NCI-H460 (cell line): ENCODE measurements at regions not wholly inside any gene's neighbourhood (a gene's known extent, or its start where the extent isn't known, plus 50 kb on each side); places are given as distances from the start of the nearest gene placed in this dataset.

Experiments used
- DNase-seq: peaks from one replicate; pipeline ENCODE4 v3.0.0-alpha.2; 2016; ENCODE audit warnings: low read depth; ENCODE audit errors: extremely low read depth

DNA sequence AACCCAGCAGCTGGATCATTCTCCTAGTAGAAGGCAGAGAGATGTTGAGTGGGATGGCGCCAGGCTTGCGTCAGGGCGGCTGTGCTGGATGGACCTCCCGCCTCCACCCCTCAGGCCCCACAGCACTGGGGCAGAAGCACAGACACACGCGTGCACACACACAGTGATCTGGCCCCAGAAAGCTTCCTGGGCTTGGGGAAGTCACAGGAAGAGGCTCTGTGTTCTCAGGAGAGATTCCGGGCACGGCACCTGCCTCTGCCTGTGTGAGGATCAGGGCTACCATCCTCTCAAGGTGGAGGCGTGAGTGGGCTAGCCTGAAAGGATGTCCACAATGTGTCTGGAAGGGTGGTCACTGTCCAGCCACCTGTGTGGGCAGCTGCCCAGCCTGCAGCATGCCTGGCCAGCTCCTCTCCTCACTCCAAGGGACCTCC lies 229.8 kb upstream of the HS6ST1 start:
- DNase-seq: no peak

DNA sequence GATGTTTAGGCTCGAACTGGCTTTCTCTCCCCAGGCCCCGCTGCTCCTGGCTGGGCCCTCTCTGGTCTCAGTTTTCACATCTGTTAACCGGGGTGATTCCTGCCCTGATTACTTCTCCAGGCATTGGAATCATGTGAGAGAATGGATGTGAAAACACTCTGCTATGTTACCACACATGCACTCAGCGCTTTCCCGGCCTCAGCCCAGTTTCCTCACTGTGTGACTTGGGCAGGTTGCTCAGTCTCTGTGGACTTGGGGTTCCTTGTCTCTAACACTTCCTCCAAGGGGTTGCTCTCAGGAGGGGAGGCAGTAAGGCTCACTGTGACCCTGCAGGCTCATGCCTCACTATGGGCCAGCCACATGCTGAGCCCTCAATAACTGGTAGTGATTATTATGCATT lies 230.4 kb upstream of the HS6ST1 start:
- DNase-seq: no peak

DNA sequence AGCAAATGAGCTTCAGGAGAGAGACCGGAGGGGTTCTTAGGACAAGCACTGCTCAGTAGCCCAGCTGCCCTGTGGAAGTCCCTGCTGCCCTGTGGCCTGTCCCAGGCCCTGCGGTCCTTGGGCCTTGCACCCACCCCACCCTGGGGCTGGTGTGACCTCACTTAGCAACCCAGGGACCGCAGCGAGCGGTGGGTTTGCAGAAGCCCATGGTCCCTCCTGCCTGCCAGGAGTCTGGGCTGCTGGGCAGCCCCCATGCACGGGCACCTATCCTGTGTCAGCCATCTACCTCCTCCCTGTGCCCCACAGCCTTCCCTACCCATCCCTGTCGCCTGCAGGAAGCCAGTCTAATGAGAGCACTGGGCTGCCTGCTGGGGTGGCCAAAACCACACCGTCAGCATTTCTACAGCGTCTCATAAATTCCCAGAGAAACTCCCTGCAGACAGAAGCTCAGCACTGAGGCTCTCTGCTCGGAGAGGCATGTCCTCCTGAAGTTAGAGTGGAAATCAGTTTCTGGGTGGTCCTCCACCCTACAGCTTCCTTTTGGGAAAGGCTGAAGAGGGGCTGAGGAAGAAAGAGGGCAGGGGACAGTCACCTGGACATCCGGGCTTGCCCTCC lies 231.1 kb upstream of the HS6ST1 start:
- DNase-seq: no peak

DNA sequence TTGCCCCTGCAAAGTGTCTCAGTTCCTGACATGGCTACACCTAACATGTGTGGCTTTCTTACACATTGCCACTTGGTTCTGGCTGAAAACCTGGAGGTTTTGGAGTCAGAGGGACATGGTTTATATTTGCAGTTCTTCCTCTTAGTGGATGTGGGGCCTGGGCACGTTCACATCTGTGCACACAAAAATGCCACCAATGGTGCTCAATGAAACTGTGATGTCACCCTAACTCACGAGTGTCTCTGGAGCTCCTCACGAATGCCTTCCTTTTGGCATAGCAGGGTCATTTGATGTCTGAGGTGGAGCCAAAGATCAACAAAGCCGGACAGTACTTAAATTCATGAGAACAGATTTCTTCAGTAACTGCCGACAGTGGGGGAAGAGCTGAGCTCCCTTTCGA lies 231.7 kb upstream of the HS6ST1 start:
- DNase-seq: no peak

DNA sequence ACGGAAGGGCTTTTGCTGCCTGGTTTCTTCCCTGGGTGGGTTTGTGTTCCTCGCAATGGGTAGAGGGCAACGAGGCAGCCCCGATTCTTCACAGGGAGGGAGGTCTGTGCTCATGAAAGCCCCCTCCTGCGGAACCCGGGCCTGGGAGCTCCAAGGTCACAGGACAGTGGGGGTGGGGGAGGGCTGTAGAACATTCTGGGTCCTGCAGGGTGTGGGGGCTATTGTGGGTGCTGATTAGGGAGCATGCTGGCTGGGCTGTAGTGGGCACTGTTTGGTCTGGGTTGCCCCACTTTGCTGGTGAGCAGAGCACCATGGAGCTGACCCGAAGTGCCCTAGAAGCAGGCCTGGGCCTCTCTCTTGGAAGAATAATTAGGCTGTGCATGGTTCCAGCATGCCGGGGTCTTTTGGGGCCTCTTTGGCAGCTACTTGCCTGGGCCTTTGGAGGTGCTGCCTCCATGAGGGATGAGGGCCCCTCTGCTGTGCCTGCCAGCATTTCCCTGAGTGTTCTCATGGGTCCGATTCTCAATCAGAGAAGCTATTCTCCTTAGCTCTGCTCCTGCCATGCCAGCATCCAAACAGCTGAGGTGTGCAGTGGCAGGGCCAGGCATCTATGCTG lies 232.2 kb upstream of the HS6ST1 start:
- no peak for DNase-seq

DNA sequence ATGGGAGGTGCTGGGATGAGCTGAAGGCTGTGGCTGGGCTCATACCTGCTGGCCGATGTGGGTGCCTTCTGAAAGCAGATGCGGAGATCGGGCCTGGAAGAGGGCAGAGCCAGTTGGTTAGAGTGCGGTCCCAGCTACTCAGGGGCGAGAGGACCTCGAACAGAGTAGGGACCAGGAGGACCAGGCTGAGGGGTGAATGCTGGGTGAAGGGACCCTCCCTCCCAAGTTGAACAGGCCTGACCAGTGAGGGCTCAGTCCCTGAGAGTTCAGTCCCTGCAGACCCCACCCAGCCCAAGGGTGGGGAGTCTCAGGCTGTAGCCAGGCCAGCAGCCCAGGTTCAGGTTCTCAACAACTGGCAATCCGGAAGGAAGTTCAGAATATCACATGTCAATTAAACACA lies 232.8 kb upstream of the HS6ST1 start:
- DNase-seq: no peak

DNA sequence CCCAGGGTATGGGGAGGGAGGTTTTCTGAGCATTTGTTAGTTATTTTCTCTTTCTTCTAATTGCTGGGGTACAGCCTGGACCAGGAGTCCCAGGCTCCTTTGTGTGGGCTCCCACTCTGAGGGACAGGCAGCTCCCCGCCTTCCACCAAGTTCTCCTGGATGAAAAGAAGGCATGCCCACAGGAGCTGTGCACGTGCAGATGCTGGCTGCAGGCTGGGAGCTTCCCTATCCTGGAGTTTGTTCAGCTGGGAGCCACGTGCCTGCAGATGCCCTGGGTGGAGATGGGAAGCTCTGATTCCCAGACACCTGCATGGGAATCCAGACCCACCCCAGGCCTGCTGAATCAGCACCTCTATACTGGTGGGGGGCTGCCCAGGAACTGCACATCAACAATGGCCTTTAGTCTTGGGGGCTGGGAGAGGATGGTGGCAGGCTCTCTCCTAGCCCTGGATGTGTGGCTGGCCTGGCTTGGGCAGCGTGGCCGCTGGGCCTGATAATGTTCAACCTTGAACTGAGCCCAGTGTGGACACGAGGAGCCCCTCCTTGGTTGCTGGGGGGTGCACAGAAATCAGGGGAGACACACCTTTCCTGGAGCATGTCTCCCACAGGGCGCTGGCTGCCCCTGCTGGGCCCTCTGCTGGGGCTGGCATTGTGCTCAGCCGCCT lies 233.6 kb upstream of the HS6ST1 start:
- DNase-seq: no peak

DNA sequence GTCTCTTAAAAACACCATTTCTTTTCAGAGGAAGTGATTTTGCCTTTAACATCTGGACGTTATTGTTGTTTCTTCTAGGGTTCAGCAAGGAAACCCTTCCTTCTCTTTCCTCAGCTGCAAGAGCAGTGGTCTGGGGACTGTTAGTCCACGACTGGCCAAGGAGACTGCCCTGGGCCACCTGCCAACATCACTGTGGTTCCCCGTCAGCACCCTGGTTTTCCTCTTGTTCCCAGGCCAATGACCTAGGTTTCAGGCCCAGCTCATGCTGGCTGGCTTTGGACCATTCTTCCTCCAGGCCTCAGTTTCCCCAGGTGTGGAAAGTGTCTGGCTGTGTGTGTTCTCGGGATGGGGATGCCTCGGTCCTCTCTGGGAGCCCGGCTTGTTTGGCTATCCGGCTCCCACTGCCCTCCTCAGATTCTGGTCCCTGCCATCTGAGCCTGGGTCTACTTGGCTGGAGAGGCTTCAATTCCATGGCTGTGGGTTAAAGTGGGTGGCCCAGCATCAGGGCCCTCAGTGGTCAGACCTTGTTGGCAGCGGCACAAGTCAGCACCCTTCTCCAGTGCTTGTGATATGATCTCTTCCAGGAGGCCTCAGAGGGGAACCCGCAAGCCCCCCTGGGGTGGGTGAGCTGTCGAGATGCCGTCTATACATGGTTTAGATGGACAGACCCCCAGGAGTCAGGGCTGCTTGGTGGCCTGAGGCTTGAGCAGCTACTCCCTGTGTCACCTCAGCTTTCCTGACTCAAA lies 234.3 kb upstream of the HS6ST1 start:
- no peak for DNase-seq

DNA sequence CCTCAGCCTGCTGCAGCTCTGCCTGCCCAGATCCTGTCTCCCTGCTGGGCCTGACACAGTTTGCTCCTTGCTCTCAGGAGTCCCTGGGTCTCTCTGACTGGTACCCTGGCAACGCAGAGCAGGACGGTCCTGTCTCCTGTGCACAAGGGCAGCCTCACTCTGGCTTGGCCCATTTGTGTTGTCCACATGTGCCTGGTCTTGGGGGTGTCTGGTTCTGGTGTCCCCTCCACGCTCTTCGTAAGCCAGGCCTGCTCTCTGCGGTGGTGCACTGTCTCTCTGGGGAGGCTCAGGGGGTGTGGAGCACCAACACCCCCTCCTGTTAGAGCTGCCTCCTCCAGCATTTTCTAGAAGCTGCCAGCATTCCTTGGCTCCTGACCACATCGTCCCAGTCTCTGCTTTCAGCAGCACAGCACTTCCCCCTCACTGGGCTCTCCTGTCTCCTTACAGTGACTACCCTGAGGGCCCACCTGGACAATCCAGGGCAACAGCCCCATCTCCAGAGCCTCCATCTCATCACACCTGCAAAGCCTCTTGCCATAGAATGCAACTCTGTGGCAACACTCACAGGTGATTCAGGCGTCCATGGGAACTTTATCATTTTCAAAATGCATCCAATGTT lies 235.6 kb upstream of the HS6ST1 start:
- no peak for DNase-seq

DNA sequence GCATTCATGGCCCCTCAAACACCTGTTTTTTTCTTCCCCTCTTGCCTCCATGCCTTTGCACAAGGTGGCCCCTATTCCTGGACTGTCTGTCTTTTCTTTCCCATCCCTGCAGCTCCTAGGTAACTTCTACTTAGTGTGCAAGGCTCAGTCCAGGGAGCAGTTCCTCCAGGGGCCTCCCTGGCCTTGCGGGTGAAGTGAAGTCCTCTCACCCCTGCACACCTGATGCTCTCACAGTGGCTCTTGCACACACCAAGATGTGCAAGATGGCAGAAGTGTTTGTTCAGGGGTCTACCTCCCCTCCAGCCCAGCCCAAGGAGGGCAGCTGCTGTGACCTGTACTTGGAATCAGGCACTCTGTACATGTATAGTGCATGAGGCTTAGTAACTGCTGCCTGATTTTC lies 236.8 kb upstream of the HS6ST1 start:
- DNase-seq: no peak

DNA sequence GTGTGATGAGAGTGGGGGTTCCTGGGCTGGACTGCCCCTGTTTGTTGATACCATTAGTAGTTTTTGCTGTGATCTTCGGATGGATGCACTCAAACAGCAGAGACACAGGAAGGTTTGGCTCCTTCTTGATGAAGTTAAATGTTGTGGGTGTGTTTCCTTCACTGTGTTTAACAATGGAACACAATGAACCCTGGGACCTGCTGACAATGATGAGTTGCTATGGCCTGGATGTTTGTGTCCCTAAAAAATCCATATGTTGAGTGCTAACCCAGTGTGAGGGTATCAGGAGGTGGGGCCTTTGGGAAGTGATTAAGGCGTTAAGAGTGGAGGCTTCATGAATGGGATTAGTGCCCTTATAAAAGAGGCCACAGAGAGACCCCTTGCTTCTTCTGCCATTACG lies 237.4 kb upstream of the HS6ST1 start:
- DNase-seq: no peak

DNA sequence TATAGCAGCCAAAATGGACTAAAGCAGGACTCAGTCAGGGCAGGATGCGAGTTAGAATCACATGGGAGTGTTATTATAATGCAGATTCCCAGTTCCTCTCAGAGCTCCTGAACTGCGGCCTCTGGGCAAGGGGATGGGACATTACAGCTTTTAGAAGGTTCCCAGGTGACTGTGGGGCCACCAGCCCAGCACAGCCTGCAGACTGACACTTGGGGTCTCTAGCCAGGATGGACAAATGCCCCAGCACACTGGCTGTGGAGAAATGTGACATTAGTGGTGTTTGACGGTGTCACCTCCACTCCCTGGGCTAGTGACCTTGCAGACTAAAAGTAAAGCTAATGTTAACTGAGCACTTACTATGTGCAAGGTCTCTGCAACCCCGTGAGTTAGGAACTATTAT lies 238.0 kb upstream of the HS6ST1 start:
- DNase-seq: no peak

DNA sequence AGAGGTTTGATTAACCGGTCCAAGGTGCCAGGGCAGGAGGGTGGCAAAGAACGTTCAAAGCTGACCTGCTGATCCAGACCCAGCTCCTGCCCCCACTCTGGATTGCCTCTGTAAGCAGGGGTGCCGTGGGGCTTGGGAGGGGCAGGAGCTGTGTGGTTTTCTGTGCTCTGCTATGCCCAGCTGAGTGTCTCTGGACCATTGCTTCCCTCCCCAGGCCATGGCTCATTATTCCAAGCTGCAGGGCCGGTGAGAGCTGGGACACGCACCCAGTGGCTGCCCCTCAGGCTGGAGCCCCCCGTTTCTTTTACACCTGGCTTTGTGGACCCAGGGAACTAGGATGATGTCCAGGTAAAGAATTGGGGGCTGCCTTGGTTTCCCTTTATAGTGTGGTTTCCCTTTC lies 238.4 kb upstream of the HS6ST1 start:
- no peak for DNase-seq

DNA sequence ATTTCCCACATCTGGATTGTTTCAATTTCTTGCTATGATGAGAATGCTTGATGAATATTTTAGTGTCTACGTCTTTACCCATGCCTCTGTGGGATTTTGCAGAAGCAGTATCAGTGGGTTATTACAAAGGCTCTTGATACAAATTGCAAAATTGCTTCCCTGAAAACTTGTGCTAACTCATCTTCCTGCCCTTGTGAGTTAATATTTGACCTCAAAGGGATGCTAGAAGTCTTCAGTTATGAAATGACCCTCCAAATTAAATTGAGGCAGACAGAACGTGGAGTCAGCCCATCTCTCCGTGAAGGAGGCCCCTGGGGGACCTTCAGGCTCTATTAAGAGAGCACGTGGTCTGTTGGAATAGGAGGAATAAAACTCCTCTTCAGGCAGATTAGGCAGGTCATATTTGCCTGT lies 239.2 kb upstream of the HS6ST1 start:
- no peak for DNase-seq

DNA sequence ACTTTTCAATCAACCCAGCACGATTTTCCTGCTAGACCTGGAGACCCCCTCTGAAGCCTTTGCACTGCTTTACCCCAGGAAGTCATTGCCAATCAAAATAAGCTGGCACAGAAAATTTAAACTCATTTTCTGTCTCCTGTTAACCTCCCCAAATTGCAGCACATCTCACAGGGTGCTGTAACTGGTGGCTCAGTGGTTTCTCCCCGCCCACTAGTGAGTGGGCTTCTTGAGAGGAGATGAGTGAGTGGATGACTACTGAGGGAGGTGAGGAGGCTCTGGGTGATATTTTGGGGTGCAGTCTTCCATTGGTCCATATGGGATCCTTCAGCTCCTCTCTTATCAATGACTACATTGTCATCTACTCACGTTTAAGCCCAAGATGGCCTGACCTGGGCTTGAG lies 239.8 kb upstream of the HS6ST1 start:
- no peak for DNase-seq

DNA sequence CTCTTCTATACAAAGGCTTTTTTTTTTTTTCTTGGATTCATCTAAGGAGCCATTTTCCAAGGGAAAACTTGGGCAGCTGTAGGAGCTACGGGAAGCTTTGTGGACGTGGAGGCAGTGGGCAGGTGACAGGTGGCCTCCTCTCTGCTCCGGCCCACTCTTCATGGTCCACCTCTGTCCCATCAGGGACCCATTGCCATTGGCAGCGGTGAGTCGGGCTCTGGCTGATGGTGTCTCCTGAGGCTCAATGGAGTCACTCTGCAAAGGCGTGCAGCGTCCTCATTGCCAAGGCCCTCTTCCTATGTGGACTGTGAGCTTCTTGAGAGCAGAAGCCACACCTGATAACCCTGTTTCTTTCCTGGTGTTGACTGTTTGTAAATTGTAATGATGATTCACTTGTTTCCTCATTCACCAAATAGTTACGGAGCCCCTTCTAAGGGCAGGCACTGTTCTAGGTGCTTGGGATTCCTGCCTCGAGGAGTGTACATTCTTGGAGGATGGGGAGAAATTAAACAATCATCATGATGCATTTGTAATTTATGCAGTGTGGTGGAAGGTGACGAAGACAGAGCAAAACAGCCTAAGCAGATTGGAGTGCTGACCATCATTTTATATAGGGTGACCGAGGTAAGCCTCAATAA lies 240.3 kb upstream of the HS6ST1 start:
- no peak for DNase-seq

DNA sequence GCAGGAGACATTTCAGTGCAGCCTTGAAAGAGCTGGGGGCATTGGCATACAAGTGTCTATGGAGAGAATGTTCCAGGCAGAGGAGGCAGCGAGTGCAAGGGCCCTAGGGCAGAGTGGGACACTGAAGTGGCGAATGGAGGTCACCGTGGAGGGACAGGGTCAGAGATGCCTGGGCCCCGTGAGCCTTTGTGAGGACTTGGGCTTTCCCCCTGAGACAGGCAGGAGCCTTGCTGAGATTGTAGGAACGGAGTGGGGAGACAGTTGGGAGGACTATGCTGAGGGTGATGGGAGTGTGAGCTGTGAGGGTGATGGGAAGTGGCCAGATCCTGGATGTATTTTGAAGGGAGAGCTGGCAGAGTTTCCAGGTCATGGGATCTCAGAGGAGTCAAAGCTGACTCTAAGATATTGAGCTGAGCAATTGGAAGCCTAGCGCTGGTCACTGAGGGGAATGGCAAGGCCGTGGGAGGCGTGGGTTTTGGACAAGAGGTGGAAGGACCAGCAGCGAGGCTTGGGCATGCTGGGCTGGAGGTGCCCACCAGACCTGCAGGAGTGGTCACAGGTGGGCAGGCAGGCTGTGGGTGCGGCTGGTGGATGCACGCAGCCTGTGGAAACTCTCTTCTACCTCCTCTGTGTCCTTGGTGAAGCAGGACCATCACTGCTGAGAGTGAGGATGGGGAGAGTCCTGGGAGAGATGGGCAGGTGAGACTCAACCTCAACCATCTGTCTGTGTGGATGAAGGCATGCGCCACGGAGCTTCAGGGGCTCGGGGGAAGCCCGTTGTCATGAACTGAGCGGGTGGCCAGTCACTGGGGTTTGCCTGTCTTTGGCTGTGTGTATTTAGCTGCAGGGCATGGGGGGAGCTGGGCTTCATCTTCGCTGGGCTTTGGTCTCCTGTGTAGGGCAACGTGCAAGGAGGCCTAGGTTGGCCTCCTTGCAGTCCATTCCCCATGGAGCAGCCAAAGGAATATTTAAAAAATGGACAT lies 241.2 kb upstream of the HS6ST1 start:
- no peak for DNase-seq

DNA sequence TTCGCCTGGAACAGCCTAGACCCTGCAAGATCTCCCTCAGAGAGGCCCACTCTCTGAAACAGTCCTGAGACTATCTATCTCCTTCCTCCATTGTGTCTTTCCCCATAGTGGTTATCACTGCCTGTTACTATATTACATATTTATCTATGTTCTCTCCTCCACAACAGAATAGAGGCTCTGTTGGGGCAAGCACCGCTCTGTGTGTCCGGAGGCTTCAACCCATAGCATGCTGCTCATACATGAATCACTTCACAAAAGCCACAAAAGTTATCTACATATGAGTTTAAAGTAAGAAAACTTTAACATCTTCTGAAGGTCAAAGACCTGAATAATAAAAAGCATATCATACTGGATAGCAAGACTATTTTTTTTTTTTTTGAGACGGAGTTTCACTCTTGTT lies 242.1 kb upstream of the HS6ST1 start:
- DNase-seq: no peak

DNA sequence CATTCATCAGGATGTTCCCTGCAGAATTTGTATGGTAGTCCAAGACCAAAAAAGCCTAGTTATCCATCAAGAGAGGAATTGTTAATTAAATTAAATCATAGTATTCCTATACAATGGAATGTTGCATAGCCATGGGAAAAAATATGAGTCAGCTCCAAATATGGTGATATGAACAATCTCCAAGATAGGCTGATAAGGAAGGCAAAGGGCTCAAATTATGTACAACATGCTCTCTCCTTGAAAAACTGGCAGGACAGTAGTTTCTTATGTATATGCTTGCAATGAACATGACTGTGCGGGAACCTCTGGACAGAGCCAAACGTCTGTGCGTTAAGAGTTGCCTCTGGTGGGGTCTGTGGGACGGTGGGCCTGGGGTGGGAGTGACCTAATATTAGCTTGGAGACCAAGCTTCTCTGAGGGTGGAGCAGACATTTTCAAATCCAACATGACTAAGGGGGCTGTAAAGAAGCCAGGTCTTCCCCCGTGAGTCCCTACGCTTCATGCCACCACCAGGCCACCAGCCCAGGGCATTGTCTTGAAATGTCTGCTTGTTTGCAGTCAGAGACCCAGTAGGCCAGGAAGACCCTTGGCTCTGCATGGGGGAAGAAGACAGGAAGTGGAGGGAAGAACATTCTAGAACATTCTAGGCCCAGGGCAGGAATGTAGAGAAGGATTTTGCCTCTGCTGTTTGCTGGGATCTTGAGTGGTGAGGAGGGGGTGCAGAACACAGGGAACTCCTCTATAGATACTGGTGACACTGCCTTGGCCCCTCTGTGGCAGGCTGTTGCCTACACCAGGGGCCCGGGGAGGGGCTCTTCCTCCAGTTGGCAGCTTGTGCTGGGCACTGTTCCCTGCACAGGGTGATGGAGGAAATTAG lies 244.0 kb upstream of the HS6ST1 start:
- DNase-seq: no peak
